Spleen (tissue), 11 donors: ENCODE measurements at regions not wholly inside any gene's neighbourhood (a gene's known extent, or its start where the extent isn't known, plus 50 kb on each side); places are given as distances from the start of the nearest gene placed in this dataset.

Experiments used
- DNase-seq: peaks from one replicate; pipeline ENCODE4 v3.0.0-alpha.2; 2020
- H3K27ac ChIP-seq, 8 donors: fragments of 200-600 bp; sonication (generic) in 7 of 8; 1 replicate in 4 of 8; 2 replicates in 4 of 8; pipeline versions ENCODE4 v1.5.0 to v1.8.0; 2016 to 2021; ENCODE audit warnings: inconsistent platforms in 4 of 8, mild to moderate bottlenecking in 4 of 8, moderate library complexity in 1 of 8
- H3K27me3 ChIP-seq, 7 donors: fragments of 200-600 bp; sonication (generic) in 6 of 7; replicated peaks in 1 of 7; 1 replicate in 4 of 7; 2 replicates in 3 of 7; pipeline versions ENCODE4 v1.5.0 to v1.8.0; 2016 to 2021; ENCODE audit warnings: inconsistent platforms in 3 of 7, mild to moderate bottlenecking in 1 of 7
- H3K36me3 ChIP-seq, 6 donors: fragments of 200-600 bp; sonication (generic) in 5 of 6; 1 replicate in 4 of 6; 2 replicates in 2 of 6; pipeline versions ENCODE4 v1.5.0 to v1.8.0; 2016 to 2021; ENCODE audit warnings: inconsistent platforms in 2 of 6
- H3K4me1 ChIP-seq, 6 donors: fragments of 200-600 bp; sonication (generic) in 5 of 6; 1 replicate in 3 of 6; 2 replicates in 3 of 6; pipeline versions ENCODE4 v1.5.0 to v1.8.0; 2016 to 2021; ENCODE audit warnings: inconsistent platforms in 3 of 6
- H3K4me3 ChIP-seq, 8 donors: fragments of 200-600 bp; sonication (generic) in 7 of 8; 1 replicate in 4 of 8; 2 replicates in 4 of 8; pipeline versions ENCODE4 v1.5.0 to v1.8.0; 2016 to 2021; ENCODE audit warnings: inconsistent platforms in 4 of 8, mild to moderate bottlenecking in 4 of 8, moderate library complexity in 2 of 8
- H3K9me3 ChIP-seq, 8 donors: fragments of 200-600 bp; sonication (generic) in 7 of 8; 1 replicate in 4 of 8; 2 replicates in 4 of 8; pipeline versions ENCODE4 v1.5.0 to v1.8.0; 2016 to 2021; ENCODE audit warnings: inconsistent platforms in 4 of 8
- POLR2A ChIP-seq, 3 donors: fragments of 450-650 bp; IDR thresholded peaks; one replicate each; pipeline ENCODE4 v1.5.1; 2017; ENCODE audit warnings: antibody characterized with exemption in 3 of 3, mild to moderate bottlenecking in 1 of 3
- POLR2AphosphoS5 ChIP-seq, 3 donors: sonication (generic); formaldehyde crosslinking; IDR thresholded peaks; one replicate each; pipeline ENCODE4 v1.5.1; 2017; ENCODE audit warnings: antibody characterized with exemption in 3 of 3
- WGBS, 5 donors: extraction: QIAGEN DNeasy Blood & Tissue Kit in 3 of 5; methylation state at CpG; one replicate each; pipeline versions ENCODE4 v1.1.5 to v1.1.7; 2013 to 2018; 5-methylcytosine and 5-hydroxymethylcytosine counted together
- intact Hi-C: fragments of 100-400 bp; cut with DNase I; formaldehyde crosslinking; loops from one replicate; pipeline ENCODE4 v1.15.0; 2023; ENCODE audit warnings: low total_unique reads
- TF ChIP-seq, protein P1 (sequence below), 11 experiments: fragments of 200-600 bp in 7 of 11; fragments of 450-650 bp in 4 of 11; sonication (generic) in 4 of 11; IDR thresholded peaks in 8 of 11; conservative IDR thresholded peaks in 3 of 11; 1 replicate in 7 of 11; 2 replicates in 4 of 11; pipeline versions ENCODE4 v1.4.0 to v1.8.0; 2016 to 2021; ENCODE audit warnings: antibody characterized with exemption in 11 of 11, inconsistent platforms in 4 of 11, mild to moderate bottlenecking in 1 of 11
- donor health status: healthy with polysubstance abuse.
- donor health status: DM: no; HTN: no; CAD: no; lungs with moderate emphysema.
- donor health status: DM: no; HTN: no; CAD: no.
- donor health status: Bipolar disorder and iron deficiency.
- donor health status: healthy.
- donor health status: DM: no; HTN: no; CAD: no.
- donor health status: DM: yes; HTN: yes; CAD: no.

DNA sequence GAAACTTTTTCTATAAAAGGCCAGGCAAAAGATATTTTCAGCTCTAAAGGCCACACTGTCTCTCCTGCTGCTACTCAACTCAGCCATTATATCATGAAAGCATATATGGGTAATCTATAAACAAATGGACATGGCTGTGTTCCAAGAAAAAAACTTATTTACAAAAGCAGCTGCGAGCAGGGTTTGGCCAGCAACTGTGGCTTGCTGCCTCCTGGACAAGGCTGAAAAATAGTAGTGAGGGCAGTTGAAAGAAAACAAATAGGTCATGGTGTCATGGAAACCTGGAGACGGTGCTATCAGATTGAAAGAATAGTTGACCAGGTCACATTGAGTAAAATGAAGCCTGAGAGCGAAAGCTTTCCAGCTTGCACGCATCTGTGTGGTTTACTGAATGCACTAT lies 89.2 kb upstream of the LRATD1 start:
- Histone ChIP-seq H3K9me3 (peaks cover 0 to 7% (median 0%) of the 10 kb centered on the region in 8 donors), H3K36me3 (no peaks in the 10 kb centered on the region), H3K27ac (no peak overlapping the region), H3K27me3 (no peaks in the 10 kb centered on the region), H3K4me3 (no peak overlapping the region), H3K4me1 (no peaks in the 10 kb centered on the region)
- WGBS, 5 donors: 55 to 81% (median 68%) methylated on average over 4 of the region's 4 CpGs
- TF ChIP-seq POLR2AphosphoS5 (IDR thresholded peaks at IDR 0.05): no peak
- TF ChIP-seq, protein P1, sequence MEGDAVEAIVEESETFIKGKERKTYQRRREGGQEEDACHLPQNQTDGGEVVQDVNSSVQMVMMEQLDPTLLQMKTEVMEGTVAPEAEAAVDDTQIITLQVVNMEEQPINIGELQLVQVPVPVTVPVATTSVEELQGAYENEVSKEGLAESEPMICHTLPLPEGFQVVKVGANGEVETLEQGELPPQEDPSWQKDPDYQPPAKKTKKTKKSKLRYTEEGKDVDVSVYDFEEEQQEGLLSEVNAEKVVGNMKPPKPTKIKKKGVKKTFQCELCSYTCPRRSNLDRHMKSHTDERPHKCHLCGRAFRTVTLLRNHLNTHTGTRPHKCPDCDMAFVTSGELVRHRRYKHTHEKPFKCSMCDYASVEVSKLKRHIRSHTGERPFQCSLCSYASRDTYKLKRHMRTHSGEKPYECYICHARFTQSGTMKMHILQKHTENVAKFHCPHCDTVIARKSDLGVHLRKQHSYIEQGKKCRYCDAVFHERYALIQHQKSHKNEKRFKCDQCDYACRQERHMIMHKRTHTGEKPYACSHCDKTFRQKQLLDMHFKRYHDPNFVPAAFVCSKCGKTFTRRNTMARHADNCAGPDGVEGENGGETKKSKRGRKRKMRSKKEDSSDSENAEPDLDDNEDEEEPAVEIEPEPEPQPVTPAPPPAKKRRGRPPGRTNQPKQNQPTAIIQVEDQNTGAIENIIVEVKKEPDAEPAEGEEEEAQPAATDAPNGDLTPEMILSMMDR (IDR thresholded peaks at IDR 0.05 in 8 of 11, conservative IDR thresholded peaks at IDR 0.05 in 3 of 11): no peak
- TF ChIP-seq POLR2A (IDR thresholded peaks at IDR 0.05): no peak
- no peak for DNase-seq
- intact Hi-C loops: no loop called here

DNA sequence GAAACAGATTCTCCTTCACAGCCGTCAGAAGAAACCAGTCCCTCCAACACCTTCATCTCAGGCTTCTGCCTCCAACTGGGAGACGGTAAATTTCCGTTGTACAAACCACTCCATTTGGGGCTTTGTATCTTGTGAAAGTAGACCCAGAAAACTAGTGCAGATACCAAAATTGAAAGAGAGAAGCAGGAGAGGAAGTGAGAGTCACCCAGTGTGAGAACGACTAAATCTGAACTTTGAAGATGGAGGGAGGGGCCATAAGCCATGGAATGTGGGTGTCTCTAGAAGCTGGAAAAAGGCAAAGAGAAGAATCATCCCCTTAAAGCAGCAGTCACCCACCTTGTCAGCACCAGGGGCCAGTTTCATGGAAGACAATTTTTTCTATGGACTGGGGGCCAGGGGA lies 88.3 kb upstream of the LRATD1 start:
- H3K36me3 ChIP-seq: no peaks in the 10 kb centered on the region
- 57 to 71% (median 70%) methylated on average over 4 of the region's 4 CpGs for WGBS, 5 donors
- H3K4me3 ChIP-seq: no peak overlapping the region
- TF ChIP-seq POLR2A (IDR thresholded peaks at IDR 0.05) (no peak), POLR2AphosphoS5 (IDR thresholded peaks at IDR 0.05) (no peak)
- TF ChIP-seq, protein P1 (IDR thresholded peaks at IDR 0.05 in 8 of 11, conservative IDR thresholded peaks at IDR 0.05 in 3 of 11): no peak
- peaks cover 0 to 7% (median 0%) of the 10 kb centered on the region in 8 donors for H3K9me3 ChIP-seq
- H3K4me1 ChIP-seq: no peaks in the 10 kb centered on the region
- H3K27me3 ChIP-seq: no peaks in the 10 kb centered on the region
- no peak overlapping the region for H3K27ac ChIP-seq
- intact Hi-C loops: no loop called here
- DNase-seq: no peak

DNA sequence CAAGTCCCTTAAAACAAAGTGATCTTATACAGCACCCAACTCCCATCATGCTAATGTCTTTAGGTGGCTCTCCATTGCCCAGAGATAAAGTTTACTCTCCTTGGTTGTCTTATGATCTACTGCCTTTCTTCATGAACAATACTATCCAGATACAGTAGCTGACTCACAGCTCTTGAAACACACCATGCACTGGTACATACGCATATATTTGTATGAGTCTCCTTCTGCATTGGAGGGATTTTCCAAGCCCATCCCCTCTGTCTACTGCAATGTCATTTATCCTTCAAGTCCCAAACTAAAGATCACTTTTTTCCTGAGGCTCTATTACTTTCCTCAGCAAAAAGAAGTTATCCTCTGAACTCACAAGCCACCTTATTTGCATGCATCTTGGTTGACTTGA lies 84.7 kb upstream of the LRATD1 start:
- no peak overlapping the region for H3K4me3 ChIP-seq
- WGBS, 5 donors: 88 to 97% (median 94%) methylated on average over 1 of the region's 1 CpG
- TF ChIP-seq, protein P1 (IDR thresholded peaks at IDR 0.05 in 8 of 11, conservative IDR thresholded peaks at IDR 0.05 in 3 of 11): no peak
- TF ChIP-seq POLR2A (IDR thresholded peaks at IDR 0.05) (no peak), POLR2AphosphoS5 (IDR thresholded peaks at IDR 0.05) (no peak)
- H3K27me3 ChIP-seq: no peaks in the 10 kb centered on the region
- peaks cover 0 to 7% (median 0%) of the 10 kb centered on the region in 8 donors for H3K9me3 ChIP-seq
- no peaks in the 10 kb centered on the region for H3K4me1 ChIP-seq
- intact Hi-C loops: no loop called here
- H3K27ac ChIP-seq: no peak overlapping the region
- no peak for DNase-seq
- no peaks in the 10 kb centered on the region for H3K36me3 ChIP-seq

DNA sequence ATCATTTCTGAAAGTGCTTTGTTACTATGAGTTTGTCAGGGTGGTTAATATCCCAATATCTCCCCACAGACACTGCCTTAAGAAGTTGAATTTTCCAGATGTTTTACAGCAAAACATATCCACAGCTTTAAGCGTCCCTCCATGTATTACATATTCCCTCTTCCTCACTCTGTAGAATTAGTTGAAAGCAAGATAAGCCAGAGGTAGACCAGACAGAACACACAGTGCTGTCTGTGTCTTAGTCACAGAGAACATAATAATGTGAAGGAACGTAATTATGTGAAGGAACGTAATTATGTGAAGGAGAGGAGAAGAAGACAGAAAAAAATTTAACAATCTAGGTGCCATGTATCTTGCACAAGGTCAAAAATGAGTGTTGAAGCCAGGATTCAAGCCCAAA lies 81.9 kb upstream of the LRATD1 start:
- no peak for DNase-seq
- Histone ChIP-seq H3K4me3 (no peak overlapping the region), H3K27me3 (no peaks in the 10 kb centered on the region), H3K9me3 (no peaks in the 10 kb centered on the region), H3K36me3 (no peaks in the 10 kb centered on the region), H3K27ac (no peak overlapping the region), H3K4me1 (no peaks in the 10 kb centered on the region)
- intact Hi-C loops: no loop called here
- TF ChIP-seq POLR2A (IDR thresholded peaks at IDR 0.05): no peak
- TF ChIP-seq, protein P1 (IDR thresholded peaks at IDR 0.05 in 8 of 11, conservative IDR thresholded peaks at IDR 0.05 in 3 of 11): no peak
- TF ChIP-seq POLR2AphosphoS5 (IDR thresholded peaks at IDR 0.05): no peak
- WGBS, 5 donors: 80 to 85% (median 82%) methylated on average over 3 of the region's 3 CpGs
